Panc1 (cell line): ENCODE measurements at regions not wholly inside any gene's neighbourhood (a gene's known extent, or its start where the extent isn't known, plus 50 kb on each side); places are given as distances from the start of the nearest gene placed in this dataset.

Experiments used
- POLR2AphosphoS5 ChIP-seq: IDR thresholded peaks from 2 replicates; pipeline ENCODE4 v1.6.1; 2012; ENCODE audit warnings: mild to moderate bottlenecking, low read depth, low read length, moderate library complexity
- SIN3A ChIP-seq: IDR thresholded peaks from 2 replicates; pipeline ENCODE4 v1.6.1; 2012; ENCODE audit warnings: low read depth, mild to moderate bottlenecking, low read length, moderate library complexity, borderline replicate concordance; ENCODE audit not compliant: insufficient read depth
- TCF7L2 ChIP-seq: IDR thresholded peaks from 2 replicates; pipeline ENCODE4 v1.6.1; 2011; ENCODE audit warnings: mild to moderate bottlenecking, low read depth, low read length, inconsistent platforms
- TF ChIP-seq, protein P1 (sequence below): fragments of 450-650 bp; IDR thresholded peaks from 2 replicates; pipeline ENCODE4 v1.5.1; 2017; ENCODE audit warnings: mild to moderate bottlenecking
- TF ChIP-seq, protein P2 (sequence below), 2 experiments: IDR thresholded peaks; 2 replicates each; pipeline ENCODE4 v1.6.1; 2011 to 2012; ENCODE audit warnings: low read depth in 2 of 2, control low read depth in 1 of 2, low read length in 1 of 2, mild to moderate bottlenecking in 1 of 2, moderate library complexity in 1 of 2; ENCODE audit not compliant: insufficient read depth in 1 of 2

DNA sequence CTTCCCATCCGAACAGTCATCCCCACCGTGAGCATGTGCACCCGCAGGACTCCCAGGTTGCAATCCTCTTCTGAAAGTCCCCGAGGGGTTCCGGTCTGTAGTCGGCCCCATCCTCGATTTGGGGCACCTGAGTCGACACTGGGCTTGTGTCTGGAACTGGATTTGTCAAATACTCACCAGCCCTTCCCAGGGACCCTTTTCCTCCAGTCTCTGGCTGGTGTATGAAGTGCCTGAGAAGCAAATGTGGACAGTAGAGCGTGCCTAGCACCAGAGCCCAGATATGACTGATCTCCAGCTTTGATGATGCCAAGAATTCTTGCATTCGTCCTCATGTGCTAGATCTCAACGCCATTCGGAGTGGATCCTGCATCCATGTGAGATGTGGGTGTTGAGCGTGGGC lies 132.5 kb upstream of the ADARB2 start:
- TF ChIP-seq, protein P1, sequence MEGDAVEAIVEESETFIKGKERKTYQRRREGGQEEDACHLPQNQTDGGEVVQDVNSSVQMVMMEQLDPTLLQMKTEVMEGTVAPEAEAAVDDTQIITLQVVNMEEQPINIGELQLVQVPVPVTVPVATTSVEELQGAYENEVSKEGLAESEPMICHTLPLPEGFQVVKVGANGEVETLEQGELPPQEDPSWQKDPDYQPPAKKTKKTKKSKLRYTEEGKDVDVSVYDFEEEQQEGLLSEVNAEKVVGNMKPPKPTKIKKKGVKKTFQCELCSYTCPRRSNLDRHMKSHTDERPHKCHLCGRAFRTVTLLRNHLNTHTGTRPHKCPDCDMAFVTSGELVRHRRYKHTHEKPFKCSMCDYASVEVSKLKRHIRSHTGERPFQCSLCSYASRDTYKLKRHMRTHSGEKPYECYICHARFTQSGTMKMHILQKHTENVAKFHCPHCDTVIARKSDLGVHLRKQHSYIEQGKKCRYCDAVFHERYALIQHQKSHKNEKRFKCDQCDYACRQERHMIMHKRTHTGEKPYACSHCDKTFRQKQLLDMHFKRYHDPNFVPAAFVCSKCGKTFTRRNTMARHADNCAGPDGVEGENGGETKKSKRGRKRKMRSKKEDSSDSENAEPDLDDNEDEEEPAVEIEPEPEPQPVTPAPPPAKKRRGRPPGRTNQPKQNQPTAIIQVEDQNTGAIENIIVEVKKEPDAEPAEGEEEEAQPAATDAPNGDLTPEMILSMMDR, result no peak
- TF ChIP-seq, protein P2, sequence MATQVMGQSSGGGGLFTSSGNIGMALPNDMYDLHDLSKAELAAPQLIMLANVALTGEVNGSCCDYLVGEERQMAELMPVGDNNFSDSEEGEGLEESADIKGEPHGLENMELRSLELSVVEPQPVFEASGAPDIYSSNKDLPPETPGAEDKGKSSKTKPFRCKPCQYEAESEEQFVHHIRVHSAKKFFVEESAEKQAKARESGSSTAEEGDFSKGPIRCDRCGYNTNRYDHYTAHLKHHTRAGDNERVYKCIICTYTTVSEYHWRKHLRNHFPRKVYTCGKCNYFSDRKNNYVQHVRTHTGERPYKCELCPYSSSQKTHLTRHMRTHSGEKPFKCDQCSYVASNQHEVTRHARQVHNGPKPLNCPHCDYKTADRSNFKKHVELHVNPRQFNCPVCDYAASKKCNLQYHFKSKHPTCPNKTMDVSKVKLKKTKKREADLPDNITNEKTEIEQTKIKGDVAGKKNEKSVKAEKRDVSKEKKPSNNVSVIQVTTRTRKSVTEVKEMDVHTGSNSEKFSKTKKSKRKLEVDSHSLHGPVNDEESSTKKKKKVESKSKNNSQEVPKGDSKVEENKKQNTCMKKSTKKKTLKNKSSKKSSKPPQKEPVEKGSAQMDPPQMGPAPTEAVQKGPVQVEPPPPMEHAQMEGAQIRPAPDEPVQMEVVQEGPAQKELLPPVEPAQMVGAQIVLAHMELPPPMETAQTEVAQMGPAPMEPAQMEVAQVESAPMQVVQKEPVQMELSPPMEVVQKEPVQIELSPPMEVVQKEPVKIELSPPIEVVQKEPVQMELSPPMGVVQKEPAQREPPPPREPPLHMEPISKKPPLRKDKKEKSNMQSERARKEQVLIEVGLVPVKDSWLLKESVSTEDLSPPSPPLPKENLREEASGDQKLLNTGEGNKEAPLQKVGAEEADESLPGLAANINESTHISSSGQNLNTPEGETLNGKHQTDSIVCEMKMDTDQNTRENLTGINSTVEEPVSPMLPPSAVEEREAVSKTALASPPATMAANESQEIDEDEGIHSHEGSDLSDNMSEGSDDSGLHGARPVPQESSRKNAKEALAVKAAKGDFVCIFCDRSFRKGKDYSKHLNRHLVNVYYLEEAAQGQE (IDR thresholded peaks at IDR 0.05; ENCODE audit: insufficient read depth in 1 of 2, low read depth in 2 of 2, low read length in 1 of 2), result no peak
- TF ChIP-seq SIN3A (no peak), POLR2AphosphoS5 (no peak), TCF7L2 (no peak)
